Esophagus muscularis mucosa (tissue), 4 donors: ENCODE measurements at regions not wholly inside any gene's neighbourhood (a gene's known extent, or its start where the extent isn't known, plus 50 kb on each side); places are given as distances from the start of the nearest gene placed in this dataset.
"Not testable (repeated sequence)": the region's sequence is repeated elsewhere in the genome, so short reads cannot be mapped to it uniquely, and the experiment has no call there.

Experiments
- DNase-seq: peaks from one replicate; pipeline ENCODE4 v3.0.0-alpha.2; 2017; ENCODE audit errors: extremely low spot score
- H3K27ac ChIP-seq, 4 donors: fragments of 200-600 bp; sonication (generic); replicated peaks in 1 of 4; 1 replicate in 3 of 4; 2 replicates in 1 of 4; pipeline ENCODE4 v1.5.1; 2016 to 2019; ENCODE audit warnings: mild to moderate bottlenecking in 1 of 4
- H3K27me3 ChIP-seq, 4 donors: fragments of 200-600 bp; sonication (generic); one replicate each; pipeline versions ENCODE4 v1.5.1 to v1.6.0; 2016 to 2019
- H3K36me3 ChIP-seq, 4 donors: fragments of 200-600 bp; sonication (generic); one replicate each; pipeline ENCODE4 v1.5.1; 2016 to 2019
- H3K4me1 ChIP-seq, 4 donors: fragments of 200-600 bp; sonication (generic); one replicate each; pipeline ENCODE4 v1.5.1; 2016 to 2019
- H3K4me3 ChIP-seq, 4 donors: fragments of 200-600 bp; sonication (generic); 1 replicate in 2 of 4; 2 replicates in 2 of 4; pipeline ENCODE4 v1.5.1; 2016 to 2019; ENCODE audit warnings: mild to moderate bottlenecking in 4 of 4, moderate library complexity in 1 of 4
- H3K9me3 ChIP-seq, 4 donors: fragments of 200-600 bp; sonication (generic); 1 replicate in 3 of 4; 2 replicates in 1 of 4; pipeline ENCODE4 v1.5.1; 2016 to 2019
- CTCF ChIP-seq, 3 experiments: fragments of 200-600 bp in 2 of 3; fragments of 450-650 bp in 1 of 3; sonication (generic) in 2 of 3; IDR thresholded peaks; one replicate each; pipeline ENCODE4 v1.5.1; 2017 to 2019; ENCODE audit warnings: antibody characterized with exemption in 3 of 3, mild to moderate bottlenecking in 2 of 3, moderate library complexity in 1 of 3
- EP300 ChIP-seq: sonication (generic); formaldehyde crosslinking; IDR thresholded peaks from one replicate; pipeline ENCODE4 v1.6.1; 2017; ENCODE audit warnings: antibody characterized with exemption
- POLR2A ChIP-seq: fragments of 450-650 bp; IDR thresholded peaks from one replicate; pipeline ENCODE4 v1.6.1; 2017; ENCODE audit warnings: antibody characterized with exemption, moderate library complexity, mild to moderate bottlenecking, low read depth
- POLR2AphosphoS5 ChIP-seq, 2 donors: sonication (generic); formaldehyde crosslinking; IDR thresholded peaks; one replicate each; pipeline ENCODE4 v1.6.1; 2017; ENCODE audit warnings: antibody characterized with exemption in 2 of 2
- WGBS: methylation state at CpG from one replicate; pipeline ENCODE4 v1.1.5; 2018; 5-methylcytosine and 5-hydroxymethylcytosine counted together
- intact Hi-C: fragments of 100-400 bp; cut with DNase I; formaldehyde crosslinking; loops from one replicate; pipeline ENCODE4 v1.15.1; 2023

- Histone ChIP-seq H3K27me3 (peaks cover 0 to 6% (median 0%) of the 10 kb centered on the region in 4 donors), H3K9me3 (no peaks in the 10 kb centered on the region), H3K36me3 (no peaks in the 10 kb centered on the region), H3K27ac (no peak overlapping the region), H3K4me3 (no peak overlapping the region), H3K4me1 (no peaks in the 10 kb centered on the region)
- intact Hi-C loops, result no loop called here
- 65% methylated on average over 3 of the region's 3 CpGs for WGBS
- TF ChIP-seq CTCF (IDR thresholded peaks at IDR 0.05) (no peak), EP300 (no peak), POLR2AphosphoS5 (IDR thresholded peaks at IDR 0.05) (no peak), POLR2A (no peak)
- DNase-seq, result no peak
Measured at GRCh38 chrX:18032486-18033221, 171.6 kb upstream of the RAI2 start.

GRCh38 chrX:18031726-18032375 is 170.8 kb upstream of the RAI2 start:
- TF ChIP-seq CTCF (IDR thresholded peaks at IDR 0.05), result no peak
- no peak for TF ChIP-seq POLR2AphosphoS5 (IDR thresholded peaks at IDR 0.05)
- TF ChIP-seq EP300, result no peak
- no peak for TF ChIP-seq POLR2A
- no peaks in the 10 kb centered on the region for H3K9me3 ChIP-seq
- H3K27me3 ChIP-seq, result no peaks in the 10 kb centered on the region
- H3K27ac ChIP-seq, result no peak overlapping the region
- WGBS, result 82% methylated on average over 7 of the region's 7 CpGs
- intact Hi-C loops, result no loop called here
- H3K36me3 ChIP-seq, result no peaks in the 10 kb centered on the region
- no peak for DNase-seq
- no peak overlapping the region for H3K4me3 ChIP-seq
- H3K4me1 ChIP-seq, result no peaks in the 10 kb centered on the region

- H3K4me3 ChIP-seq, H3K27me3 ChIP-seq, DNase-seq, H3K27ac ChIP-seq, H3K36me3 ChIP-seq, intact Hi-C loops, H3K9me3 ChIP-seq, H3K4me1 ChIP-seq: not testable (repeated sequence)
- 29% methylated on average over 1 of the region's 1 CpG for WGBS
Measured at GRCh38 chrX:18030656-18031055, 169.6 kb upstream of the RAI2 start.

- WGBS, result 54% methylated on average over 8 of the region's 8 CpGs
- Histone ChIP-seq H3K27me3 (peaks cover 0 to 9% (median 0%) of the 10 kb centered on the region in 4 donors), H3K36me3 (no peaks in the 10 kb centered on the region), H3K27ac (no peak overlapping the region), H3K4me1 (no peaks in the 10 kb centered on the region), H3K4me3 (no peak overlapping the region), H3K9me3 (no peaks in the 10 kb centered on the region)
- TF ChIP-seq CTCF (IDR thresholded peaks at IDR 0.05) (no peak), POLR2AphosphoS5 (IDR thresholded peaks at IDR 0.05) (no peak), POLR2A (no peak), EP300 (no peak)
- DNase-seq, result no peak
- intact Hi-C loops, result no loop called here
Measured at GRCh38 chrX:18026166-18026565, 165.1 kb upstream of the RAI2 start.

- TF ChIP-seq POLR2A (no peak), CTCF (IDR thresholded peaks at IDR 0.05) (no peak), EP300 (no peak), POLR2AphosphoS5 (IDR thresholded peaks at IDR 0.05) (no peak)
- H3K4me1 ChIP-seq, result no peaks in the 10 kb centered on the region
- no peaks in the 10 kb centered on the region for H3K36me3 ChIP-seq
- no peak overlapping the region for H3K27ac ChIP-seq
- intact Hi-C loops, result no loop called here
- WGBS, result 52% methylated on average over 4 of the region's 4 CpGs
- DNase-seq, result no peak
- no peaks in the 10 kb centered on the region for H3K27me3 ChIP-seq
- H3K4me3 ChIP-seq, result no peak overlapping the region
- no peaks in the 10 kb centered on the region for H3K9me3 ChIP-seq
Measured at GRCh38 chrX:18017411-18017810, 156.3 kb upstream of the RAI2 start.
